HG03097 (cell line): ENCODE measurements at regions not wholly inside any gene's neighbourhood (a gene's known extent, or its start where the extent isn't known, plus 50 kb on each side); places are given as distances from the start of the nearest gene placed in this dataset.

Experiments used
- ATAC-seq: cut with Tn5 transposase; IDR thresholded peaks from one replicate; pipeline ENCODE4 v1.9.1; 2021; ENCODE audit not compliant: unreplicated experiment, low FRiP score

GRCh38 chr1:234870020-234870981 lies 258.3 kb downstream of the TOMM20 start:
- ATAC-seq: no peak

GRCh38 chr1:234869182-234870019 lies 259.2 kb downstream of the TOMM20 start:
- no peak for ATAC-seq

DNA sequence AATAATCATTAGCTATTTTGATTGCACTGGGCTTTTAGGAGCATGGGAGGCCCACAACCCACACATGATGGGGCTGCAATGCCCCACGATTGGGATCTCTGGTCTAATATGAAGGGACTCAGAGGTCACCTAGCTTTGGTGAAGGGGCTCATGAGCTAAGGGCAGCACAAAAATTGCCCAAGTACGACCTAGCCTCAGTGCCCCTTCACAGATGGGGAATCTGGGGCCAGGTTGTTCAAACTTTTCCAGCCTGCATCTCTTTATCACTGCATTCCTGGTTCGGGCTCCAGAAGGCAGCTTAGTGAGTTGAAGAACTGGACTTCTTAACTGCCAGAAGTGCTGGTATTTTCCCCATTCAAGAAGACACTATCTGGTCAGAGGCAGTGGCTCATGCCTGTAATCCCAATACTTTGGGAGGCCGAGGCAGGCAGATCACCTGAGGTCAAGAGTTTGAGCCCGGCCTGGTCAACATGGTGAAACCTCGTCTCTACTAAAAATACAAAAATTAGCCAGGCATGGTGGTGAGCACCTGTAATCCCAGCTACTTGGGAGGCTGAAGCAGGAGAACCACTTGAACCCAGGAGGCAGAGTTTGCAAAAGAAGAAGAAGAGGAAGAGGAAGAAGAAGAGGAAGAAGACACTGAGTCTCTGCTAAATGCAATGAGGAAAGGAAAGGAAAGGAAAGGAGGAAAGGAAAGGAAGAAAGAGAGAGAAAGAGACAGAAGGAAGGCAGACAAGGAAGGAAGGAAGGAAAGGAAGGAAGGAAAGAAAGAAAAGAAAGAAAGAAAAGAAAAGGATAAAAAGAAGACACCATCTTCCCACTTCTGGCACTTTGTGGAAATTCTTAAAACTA lies 258.5 kb upstream of the IRF2BP2 start:
- ATAC-seq: no peak

- ATAC-seq: no peak
Observed at GRCh38 chr1:234866007-234866866, 256.3 kb upstream of the IRF2BP2 start.

DNA sequence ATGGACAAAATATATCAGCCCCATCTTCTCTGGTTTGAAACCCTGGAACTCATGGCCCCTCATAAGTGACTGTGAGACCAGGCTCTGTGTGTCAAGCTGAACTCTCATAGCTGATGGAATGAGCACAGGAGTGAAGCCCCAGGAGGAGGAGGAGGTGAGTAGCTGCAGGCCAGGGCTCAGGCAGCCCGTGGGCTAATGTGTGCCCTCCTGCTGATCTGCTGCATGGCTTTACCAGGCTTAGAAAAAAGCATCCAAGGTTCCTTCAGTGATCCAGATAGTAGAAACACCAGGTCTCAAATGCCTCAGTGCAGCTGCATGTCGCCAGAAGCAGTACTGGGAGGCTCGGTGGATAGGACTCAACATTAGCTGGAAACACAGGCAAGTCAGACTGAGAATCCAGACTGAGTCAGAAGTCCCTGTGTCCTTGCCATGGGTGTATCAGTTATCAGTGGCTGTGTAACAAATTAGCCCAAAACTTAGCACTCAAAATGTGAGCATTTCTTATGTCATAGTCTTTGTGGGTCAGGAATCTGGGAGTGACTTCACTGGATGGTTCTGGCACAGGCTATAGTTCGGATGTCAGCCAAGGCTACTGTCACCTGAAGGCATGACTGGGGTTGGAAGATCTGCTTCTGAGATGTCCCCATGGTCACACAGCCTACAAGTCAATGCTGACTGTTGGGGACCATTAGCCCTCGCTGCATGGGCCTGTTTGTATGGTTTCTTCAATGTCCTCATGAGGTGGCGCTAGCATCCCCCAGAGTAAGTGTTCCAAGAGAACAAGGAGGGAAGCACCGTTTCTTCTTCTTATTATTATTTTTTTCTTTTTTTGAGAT lies 255.4 kb upstream of the IRF2BP2 start:
- no peak for ATAC-seq

DNA sequence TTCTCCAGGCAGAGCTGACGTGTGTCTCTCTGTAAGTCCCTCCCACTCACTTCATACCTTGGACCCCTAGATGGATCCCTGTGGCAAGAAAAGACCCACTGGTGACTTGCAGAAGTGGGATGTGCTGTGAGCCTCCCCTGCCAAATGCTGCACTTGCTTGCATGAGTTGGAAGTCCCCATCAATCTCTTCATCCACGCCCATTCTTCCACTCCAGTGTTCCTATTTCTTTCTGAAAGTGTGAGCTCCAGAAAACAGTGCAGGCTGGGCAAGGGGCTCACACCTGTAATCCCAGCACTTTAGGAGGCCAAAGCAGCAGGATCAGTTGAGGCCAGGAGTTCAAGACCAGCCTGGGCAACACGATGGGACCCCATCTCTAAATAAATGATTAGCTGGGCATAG lies 254.1 kb upstream of the IRF2BP2 start:
- ATAC-seq: no peak

DNA sequence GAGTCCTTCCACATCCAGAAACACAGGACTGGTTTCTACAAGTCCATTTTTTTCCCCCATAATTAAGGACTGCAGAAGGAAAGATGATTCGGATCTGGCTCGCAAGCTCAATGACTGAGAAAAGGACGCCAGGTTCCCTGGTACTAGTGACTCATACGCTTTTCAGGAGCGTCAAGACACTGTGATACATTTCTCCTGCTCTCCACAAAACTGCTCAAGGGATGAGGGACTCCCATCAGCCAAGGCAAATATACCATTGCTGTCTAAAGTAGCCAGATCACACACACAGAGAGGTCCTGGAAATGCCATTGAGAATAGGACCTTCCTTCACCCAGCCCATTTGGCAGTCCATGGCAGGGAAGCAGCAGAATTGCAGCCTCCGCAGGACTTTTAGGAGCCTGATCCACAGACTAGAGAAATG lies 253.6 kb upstream of the IRF2BP2 start:
- no peak for ATAC-seq

DNA sequence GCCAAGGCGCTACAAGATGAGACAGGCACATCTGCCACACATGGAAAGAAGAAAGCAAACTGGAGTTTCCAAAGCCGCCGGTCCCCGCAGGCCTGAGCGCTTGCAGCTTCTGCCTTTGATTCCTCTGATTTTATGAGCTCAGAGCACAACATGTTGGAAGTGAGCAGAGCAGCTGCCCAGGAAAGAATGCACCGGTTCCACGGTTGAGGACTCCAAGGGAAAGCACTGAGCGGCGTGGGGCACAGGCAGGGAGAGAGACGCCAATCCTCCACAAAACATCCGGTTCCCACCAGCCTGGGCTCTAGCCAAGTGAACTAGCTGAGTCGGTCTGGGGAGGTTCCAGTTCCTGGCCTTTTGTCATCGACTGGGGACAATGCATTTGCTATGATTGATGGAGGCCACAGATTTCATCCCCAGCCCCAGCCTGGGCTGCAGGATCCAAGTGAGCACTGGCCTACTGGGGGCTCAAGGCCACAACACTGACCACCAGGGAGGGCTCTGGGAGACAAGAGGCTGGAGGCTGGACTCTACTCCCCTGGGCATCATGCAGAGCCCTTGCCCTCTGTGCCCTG lies 253.1 kb upstream of the IRF2BP2 start:
- no peak for ATAC-seq

DNA sequence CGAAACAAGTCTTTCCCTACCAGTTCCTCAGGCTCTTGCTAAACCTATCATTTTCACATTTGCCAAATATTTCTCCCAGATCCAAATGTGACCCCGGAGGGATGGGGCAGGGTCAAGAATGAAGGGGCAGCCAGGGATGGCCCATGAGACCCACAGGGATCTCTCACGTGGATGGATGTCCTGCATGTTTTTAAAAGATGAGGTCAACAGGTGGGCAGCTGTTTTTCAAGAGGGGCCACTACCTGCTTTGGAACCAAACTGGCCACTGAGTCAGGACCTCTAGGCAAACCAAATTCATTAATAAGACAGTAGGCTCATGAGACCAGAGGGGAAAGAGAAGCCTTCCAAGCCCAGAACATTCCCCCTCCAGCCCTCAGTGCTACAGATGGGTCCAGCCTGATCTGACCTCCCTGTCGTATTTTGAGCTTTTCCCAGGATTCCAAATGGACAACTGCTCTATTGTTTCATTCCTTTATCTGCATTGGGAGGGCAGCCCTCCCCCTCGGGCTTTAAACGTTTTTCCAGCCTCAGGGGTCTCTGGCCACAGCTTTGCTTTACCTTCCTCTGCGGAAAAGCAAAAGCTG lies 252.5 kb upstream of the IRF2BP2 start:
- ATAC-seq: no peak

DNA sequence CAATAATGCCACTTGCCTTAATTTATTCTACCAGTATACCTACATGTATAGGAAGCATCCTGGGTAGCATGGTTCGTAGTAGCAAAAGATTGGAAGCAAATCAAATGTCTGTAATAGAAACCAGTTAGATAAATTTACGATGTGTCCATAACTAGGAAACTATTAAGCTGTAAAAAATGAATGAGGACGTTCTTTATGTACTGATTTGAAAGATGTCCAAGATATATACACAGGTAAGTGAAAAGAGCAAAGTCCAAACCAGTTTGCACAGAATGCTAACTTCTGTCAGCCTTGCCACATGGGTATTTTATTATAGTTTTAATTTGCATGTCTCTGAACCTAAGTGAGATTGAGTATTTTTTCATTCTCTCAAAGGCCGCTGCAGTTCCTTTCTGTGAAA lies 251.8 kb upstream of the IRF2BP2 start:
- ATAC-seq: no peak

- no peak for ATAC-seq
Observed at GRCh38 chr1:234861024-234861620, 251.1 kb upstream of the IRF2BP2 start.

GRCh38 chr1:234858722-234859121 lies 248.7 kb upstream of the IRF2BP2 start:
- no peak for ATAC-seq

DNA sequence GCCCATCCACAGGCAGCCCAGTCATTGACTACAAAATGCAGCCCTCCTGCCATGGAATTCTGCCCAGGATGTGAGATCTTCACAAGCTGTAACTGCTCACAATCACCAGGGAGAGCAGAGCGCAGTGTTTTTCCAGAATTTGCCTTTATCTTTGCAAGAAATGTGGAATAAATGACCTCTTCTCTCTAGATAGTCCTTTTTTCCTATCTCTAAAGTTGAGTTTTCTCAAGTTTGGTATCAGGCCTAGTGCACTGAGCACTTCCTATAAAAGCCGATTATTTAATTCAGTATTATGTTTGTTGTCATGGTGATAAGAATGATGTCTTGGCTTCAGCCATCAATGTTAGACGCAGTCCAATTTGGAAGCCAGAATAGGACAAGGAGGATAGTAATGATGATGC lies 246.9 kb upstream of the IRF2BP2 start:
- ATAC-seq: no peak

GRCh38 chr1:234855851-234856250 lies 245.9 kb upstream of the IRF2BP2 start:
- no peak for ATAC-seq

- no peak for ATAC-seq
Observed at GRCh38 chr1:234854645-234855039, 244.7 kb upstream of the IRF2BP2 start.

DNA sequence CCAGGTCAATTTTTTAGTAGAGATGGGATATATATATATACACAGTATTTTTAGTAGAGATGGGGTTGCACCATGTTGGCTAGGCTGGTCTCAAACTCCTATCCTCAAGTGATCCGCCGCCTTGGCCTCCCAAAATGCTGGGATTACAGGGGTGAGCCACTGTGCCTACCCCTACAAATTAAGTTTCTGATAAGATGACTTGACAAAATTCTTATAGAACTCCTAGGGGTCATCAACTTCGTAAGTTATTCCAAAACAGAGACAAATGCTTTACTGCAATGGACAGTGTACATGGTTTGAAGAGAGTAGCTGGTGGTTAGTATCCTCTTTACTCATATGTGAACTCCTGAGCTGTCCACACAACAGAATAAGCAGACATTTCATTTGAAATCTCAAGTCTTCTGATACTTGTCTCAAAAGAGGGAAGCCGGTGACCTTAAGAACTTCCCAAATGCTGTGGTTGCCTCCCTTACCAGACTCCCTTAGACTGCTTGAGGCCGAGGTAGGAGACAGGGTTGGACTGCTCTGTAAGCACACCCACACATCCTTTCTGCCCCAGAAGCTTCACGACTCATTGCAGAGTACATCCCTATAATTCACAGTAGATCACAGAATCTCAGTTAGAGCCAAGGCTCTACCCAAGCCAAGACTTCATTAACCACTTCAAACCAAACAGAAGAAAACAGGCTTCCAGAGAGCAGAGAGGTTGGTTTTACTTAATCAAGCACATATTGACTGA lies 244.1 kb upstream of the IRF2BP2 start:
- ATAC-seq: no peak

DNA sequence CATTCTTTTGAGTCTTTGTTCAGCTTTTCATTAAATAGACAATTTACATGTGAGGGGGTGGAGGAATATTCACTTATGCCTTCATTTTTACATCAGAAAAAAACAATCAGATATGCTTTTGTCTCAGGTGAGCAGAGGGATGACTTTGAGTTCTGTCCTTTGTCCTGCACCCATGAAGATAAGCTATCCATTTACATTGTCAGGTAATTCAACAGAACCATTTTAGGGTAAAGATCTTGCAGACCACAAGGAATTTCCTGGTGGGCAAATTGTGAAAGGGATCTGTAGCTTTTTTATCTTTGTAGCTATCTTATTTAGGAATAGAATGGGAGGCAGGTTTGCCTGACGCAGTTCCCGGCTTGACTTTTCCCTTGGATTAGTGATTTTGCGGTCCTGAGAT lies 242.7 kb upstream of the IRF2BP2 start:
- no peak for ATAC-seq
